GM23248 (cell line): ENCODE measurements at regions not wholly inside any gene's neighbourhood (a gene's known extent, or its start where the extent isn't known, plus 50 kb on each side); places are given as distances from the start of the nearest gene placed in this dataset.

Experiments used
- DNase-seq: peaks from one replicate; pipeline ENCODE4 v3.0.0-alpha.2; 2015
- H2AFZ ChIP-seq: fragments of 200-600 bp; sonication (generic); 2 replicates; pipeline ENCODE4 v1.6.1; 2016; ENCODE audit warnings: antibody characterized with exemption
- H3F3A ChIP-seq: fragments of 200-600 bp; sonication (generic); 2 replicates; pipeline ENCODE4 v1.6.1; 2016; ENCODE audit warnings: mild to moderate bottlenecking, antibody characterized with exemption, mixed run types; ENCODE audit not compliant: insufficient read depth
- H3K27ac ChIP-seq: fragments of 200-600 bp; sonication (generic); 2 replicates; pipeline ENCODE4 v1.5.1; 2016; ENCODE audit warnings: mild to moderate bottlenecking
- H3K27me3 ChIP-seq: fragments of 200-600 bp; sonication (generic); replicated peaks from 2 replicates; pipeline ENCODE4 v1.6.1; 2016; ENCODE audit warnings: mild to moderate bottlenecking; ENCODE audit not compliant: insufficient read depth
- H3K36me3 ChIP-seq: fragments of 200-600 bp; sonication (generic); 2 replicates; pipeline ENCODE4 v1.6.1; 2016; ENCODE audit warnings: low read depth, mild to moderate bottlenecking
- H3K4me1 ChIP-seq: fragments of 200-600 bp; sonication (generic); 2 replicates; pipeline ENCODE4 v1.6.1; 2016; ENCODE audit warnings: mild to moderate bottlenecking; ENCODE audit not compliant: insufficient read depth
- H3K4me2 ChIP-seq: fragments of 200-600 bp; sonication (generic); one replicate; pipeline ENCODE4 v1.6.1; 2016; ENCODE audit warnings: mild to moderate bottlenecking; ENCODE audit not compliant: unreplicated experiment
- H3K4me3 ChIP-seq: fragments of 200-600 bp; sonication (generic); 2 replicates; pipeline ENCODE4 v1.5.1; 2016; ENCODE audit warnings: mild to moderate bottlenecking
- H3K79me2 ChIP-seq: fragments of 200-600 bp; sonication (generic); 2 replicates; pipeline ENCODE4 v1.6.1; 2016; ENCODE audit warnings: mild to moderate bottlenecking; ENCODE audit not compliant: insufficient read depth
- H3K9ac ChIP-seq: fragments of 200-600 bp; sonication (generic); 2 replicates; pipeline ENCODE4 v1.6.1; 2016; ENCODE audit warnings: mild to moderate bottlenecking
- H3K9me2 ChIP-seq: fragments of 200-600 bp; sonication (generic); 2 replicates; pipeline ENCODE4 v1.6.1; 2016; ENCODE audit warnings: mixed run types, mild to moderate bottlenecking, moderate library complexity; ENCODE audit not compliant: insufficient read depth
- H3K9me3 ChIP-seq: fragments of 200-600 bp; sonication (generic); one replicate; pipeline ENCODE4 v1.6.1; 2017; ENCODE audit warnings: low read depth
- H4K20me1 ChIP-seq: fragments of 200-600 bp; sonication (generic); 2 replicates; pipeline ENCODE4 v1.6.0; 2016; ENCODE audit not compliant: insufficient read depth
- EZH2 ChIP-seq: fragments of 200-600 bp; sonication (generic); IDR thresholded peaks from 2 replicates; pipeline ENCODE4 v1.6.1; 2018; ENCODE audit warnings: antibody characterized with exemption, mild to moderate bottlenecking; ENCODE audit not compliant: insufficient read depth, poor library complexity, severe bottlenecking
- EZH2phosphoT487 ChIP-seq: fragments of 200-600 bp; sonication (generic); IDR thresholded peaks from 2 replicates; pipeline ENCODE4 v1.6.1; 2018; ENCODE audit warnings: antibody characterized with exemption, moderate library complexity, mild to moderate bottlenecking, low read depth; ENCODE audit not compliant: insufficient read depth
- WGBS, 2 experiments: methylation state at CpG; one replicate each; pipeline ENCODE4 v1.1.6; 2015 to 2017; ENCODE audit warnings: low lambda C conversion rate in 2 of 2, low coverage in 1 of 2; ENCODE audit errors: missing lambda C conversion rate in 2 of 2; 5-methylcytosine and 5-hydroxymethylcytosine counted together
- in situ Hi-C: fragments of 300-500 bp; cut with MboI; formaldehyde crosslinking; loops from 2 replicates; pipeline ENCODE4 v1.15.0; 2020

- Histone ChIP-seq H3K9me3 (no peaks in the 10 kb centered on the region), H2AFZ (0 out of 2 replicates have a peak overlapping the region, but pooled peaks have one; percentile 15), H3K9me2 (no peaks in the 10 kb centered on the region; the same call in 1 of the 2 replicates), H3K4me3 (no peak overlapping the region), H3K36me3 (no peaks in the 10 kb centered on the region), H3K4me2 (peak overlapping the region; percentile 3), H3K27me3 (no peaks in the 10 kb centered on the region), H3K27ac (peak overlapping the region; percentile 25), H3K79me2 (no peaks in the 10 kb centered on the region), H3F3A (peaks cover 19% of the 10 kb centered on the region), H3K4me1 (peaks cover 24% of the 10 kb centered on the region), H4K20me1 (no peaks in the 10 kb centered on the region), H3K9ac (no peak overlapping the region)
- WGBS, 2 experiments = 2 to 16% methylated on average over 1 of the region's 1 CpG
- peak; percentile 50 for DNase-seq
- TF ChIP-seq EZH2phosphoT487 (no peak), EZH2 (no peak)
- in situ Hi-C loops = no loop called here
These were observed 271.6 kb upstream of the ZPLD1 start for GRCh38 chr3:102163039-102163817.

- Histone ChIP-seq H3K36me3 (no peaks in the 10 kb centered on the region), H3K27ac (no peak overlapping the region), H4K20me1 (no peaks in the 10 kb centered on the region), H3K4me3 (no peak overlapping the region), H3K9ac (no peak overlapping the region), H3K4me2 (peak overlapping the region; percentile 3), H2AFZ (no peak overlapping the region), H3K9me2 (no peaks in the 10 kb centered on the region; the same call in 1 of the 2 replicates), H3K9me3 (no peaks in the 10 kb centered on the region), H3K27me3 (no peaks in the 10 kb centered on the region), H3K4me1 (peaks cover 18% of the 10 kb centered on the region), H3K79me2 (no peaks in the 10 kb centered on the region), H3F3A (peaks cover 19% of the 10 kb centered on the region)
- TF ChIP-seq EZH2 (no peak), EZH2phosphoT487 (no peak)
- in situ Hi-C loops = no loop called here
- no peak for DNase-seq
- WGBS, 2 experiments = 80 to 88% methylated on average over 4 of the region's 4 CpGs
These were observed 271.0 kb upstream of the ZPLD1 start for GRCh38 chr3:102163818-102164154.

- in situ Hi-C loops = no loop called here
- TF ChIP-seq EZH2 (no peak), EZH2phosphoT487 (no peak)
- WGBS, 2 experiments = 0 to 4% methylated on average over 1 of the region's 1 CpG
These were observed 269.4 kb upstream of the ZPLD1 start for GRCh38 chr3:102165367-102165766.

DNA sequence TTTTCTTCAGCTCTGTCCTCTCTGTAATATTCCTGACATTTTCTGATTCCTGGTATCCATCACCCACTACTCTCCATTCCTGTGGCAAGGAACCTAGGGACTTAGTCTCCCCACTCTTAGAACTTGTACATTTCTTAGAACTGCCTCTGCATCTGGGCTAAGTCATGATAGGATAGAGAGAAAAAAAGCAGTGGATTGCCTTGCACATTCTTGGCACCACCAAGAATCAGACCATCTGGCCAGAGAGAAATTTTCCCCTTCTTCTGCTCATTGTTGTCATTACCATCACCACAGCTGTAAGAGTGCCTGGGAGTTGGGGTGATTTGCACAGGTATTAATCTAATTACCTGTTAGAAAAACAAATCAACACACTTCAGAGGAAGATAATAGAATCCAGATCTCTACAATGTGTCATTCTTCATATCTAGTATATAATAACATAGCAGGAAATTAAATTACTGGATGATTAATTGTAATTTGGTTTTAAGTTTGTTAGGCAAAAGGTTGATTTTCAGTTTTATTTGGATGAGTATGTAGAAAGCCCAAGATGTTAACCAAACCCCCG lies 264.8 kb upstream of the ZPLD1 start:
- no peak overlapping the region for H3K27ac ChIP-seq
- no peaks in the 10 kb centered on the region for H3K79me2 ChIP-seq
- no peaks in the 10 kb centered on the region for H3K36me3 ChIP-seq
- H3K9me2 ChIP-seq = no peaks in the 10 kb centered on the region
- peaks cover 10% of the 10 kb centered on the region for H3F3A ChIP-seq
- H3K9me3 ChIP-seq = no peaks in the 10 kb centered on the region
- H3K27me3 ChIP-seq = no peaks in the 10 kb centered on the region
- no peak overlapping the region for H3K9ac ChIP-seq
- in situ Hi-C loops = no loop called here
- no peak overlapping the region for H3K4me3 ChIP-seq
- DNase-seq = no peak
- H3K4me1 ChIP-seq = peaks cover 14% of the 10 kb centered on the region
- 96 to 100% methylated on average over 1 of the region's 1 CpG for WGBS, 2 experiments
- no peak overlapping the region for H3K4me2 ChIP-seq
- TF ChIP-seq EZH2phosphoT487 (no peak), EZH2 (no peak)
- H4K20me1 ChIP-seq = no peaks in the 10 kb centered on the region
- H2AFZ ChIP-seq = no peak overlapping the region

More at GRCh38 chr3:102165367-102165766, 269.4 kb upstream of the ZPLD1 start:
- H3K27ac ChIP-seq = peak overlapping the region; percentile 52
- H3K79me2 ChIP-seq = no peaks in the 10 kb centered on the region
- peaks cover 17% of the 10 kb centered on the region for H3K4me1 ChIP-seq
- no peak overlapping the region for H3K9ac ChIP-seq
- H2AFZ ChIP-seq = no peak overlapping the region
- peaks cover 19% of the 10 kb centered on the region for H3F3A ChIP-seq
- no peaks in the 10 kb centered on the region for H3K9me3 ChIP-seq
- H3K36me3 ChIP-seq = no peaks in the 10 kb centered on the region
- H3K27me3 ChIP-seq = no peaks in the 10 kb centered on the region
- no peak overlapping the region for H3K4me2 ChIP-seq
- H4K20me1 ChIP-seq = no peaks in the 10 kb centered on the region
- H3K9me2 ChIP-seq = no peaks in the 10 kb centered on the region; the same call in 1 of the 2 replicates
- no peak overlapping the region for H3K4me3 ChIP-seq
- peak; percentile 83 for DNase-seq
